H1 (cell line): ENCODE measurements at regions not wholly inside any gene's neighbourhood (a gene's known extent, or its start where the extent isn't known, plus 50 kb on each side); places are given as distances from the start of the nearest gene placed in this dataset.

Source experiments
- HDAC2 ChIP-seq, 2 experiments: fragments of 300-600 bp in 1 of 2; sonication (generic) in 1 of 2; IDR thresholded peaks; 2 replicates each; pipeline ENCODE4 v1.6.1; 2011 to 2012; ENCODE audit warnings: low read depth in 2 of 2, low read length in 2 of 2, mild to moderate bottlenecking in 2 of 2, moderate library complexity in 2 of 2, borderline replicate concordance in 1 of 2, inconsistent platforms in 1 of 2
- NANOG ChIP-seq: IDR thresholded peaks from 2 replicates; pipeline ENCODE4 v1.6.1; 2011; ENCODE audit warnings: low read length, low read depth, mild to moderate bottlenecking, inconsistent platforms; ENCODE audit not compliant: insufficient read depth, poor library complexity, severe bottlenecking
- POLR2AphosphoS5 ChIP-seq: IDR thresholded peaks from 2 replicates; pipeline ENCODE4 v1.6.1; 2011; ENCODE audit warnings: low read depth, low read length
- SAP30 ChIP-seq: fragments of 300-600 bp; sonication (generic); IDR thresholded peaks from 2 replicates; pipeline ENCODE4 v1.7.1; 2012; ENCODE audit warnings: low read length, moderate library complexity, mild to moderate bottlenecking, inconsistent platforms; ENCODE audit not compliant: insufficient read depth, insufficient replicate concordance
- TAF1 ChIP-seq: IDR thresholded peaks from 2 replicates; pipeline ENCODE4 v1.6.1; 2011; ENCODE audit warnings: mild to moderate bottlenecking, low read depth, low read length
- TAF7 ChIP-seq: optimal IDR thresholded peaks from 2 replicates; pipeline ENCODE3; 2011; ENCODE audit warnings: low read depth, mild to moderate bottlenecking, inconsistent platforms, low read length, moderate library complexity, borderline replicate concordance

DNA sequence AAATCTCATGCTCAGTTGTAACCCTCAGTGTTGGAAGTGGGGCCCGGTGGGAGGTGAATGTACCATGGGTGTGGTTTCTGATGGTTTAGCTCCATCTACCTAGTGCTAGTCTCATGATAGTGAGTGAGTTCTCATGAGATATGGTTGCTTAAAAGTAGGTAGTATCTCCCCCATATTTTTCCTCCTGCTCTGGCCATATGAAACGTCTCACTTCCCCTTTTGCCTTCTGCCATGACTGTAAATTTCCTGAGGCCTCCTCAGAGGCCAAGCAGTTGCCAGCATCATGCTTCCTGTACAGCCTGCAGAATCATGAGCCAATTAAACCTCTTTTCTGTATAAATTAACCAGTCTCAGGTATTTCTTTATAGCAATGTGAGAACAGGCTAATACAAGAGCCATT lies 62.8 kb upstream of the RNF152 start (continued):
- no peak for TF ChIP-seq NANOG
- TF ChIP-seq TAF7 = no peak
- TF ChIP-seq TAF1 = no peak
- TF ChIP-seq POLR2AphosphoS5 = no peak
- TF ChIP-seq HDAC2 (IDR thresholded peaks at IDR 0.05; ENCODE audit: borderline replicate concordance in 1 of 2, low read depth in 2 of 2, low read length in 2 of 2) = no peak
- no peak for TF ChIP-seq SAP30
- TF ChIP-seq, all 59 proteins: peak for 0
